ENCODE measurements at regions not wholly inside any gene's neighbourhood (a gene's known extent, or its start where the extent isn't known, plus 50 kb on each side); places are given as distances from the start of the nearest gene placed in this dataset.

GRCh38 chr7:19439517-19439916 is 269.3 kb downstream of the POLR1F start:
- no peak for DNase-seq

GRCh38 chr7:19437446-19437845 is 271.4 kb downstream of the POLR1F start:
- DNase-seq: no peak

- DNase-seq: no peak
These were observed 280.9 kb downstream of the POLR1F start for GRCh38 chr7:19427944-19428343.

- DNase-seq: no peak
These were observed 276.6 kb upstream of the FERD3L start for GRCh38 chr7:19421861-19422260.

- no peak for DNase-seq
These were observed 272.0 kb upstream of the FERD3L start for GRCh38 chr7:19417231-19417630.

GRCh38 chr7:19415123-19415522 is 269.9 kb upstream of the FERD3L start:
- DNase-seq: peak in 1 of 2 experiments; percentile 7

- no peak for DNase-seq
These were observed 268.3 kb upstream of the FERD3L start for GRCh38 chr7:19413443-19413965.

GRCh38 chr7:19410691-19411090 is 265.5 kb upstream of the FERD3L start:
- no peak for DNase-seq

- no peak for DNase-seq
These were observed 264.9 kb upstream of the FERD3L start for GRCh38 chr7:19410106-19410505.

GRCh38 chr7:19408706-19409220 is 263.5 kb upstream of the FERD3L start:
- no peak for DNase-seq

GRCh38 chr7:19407270-19407669 is 262.0 kb upstream of the FERD3L start:
- DNase-seq: no peak

- DNase-seq: no peak
These were observed 260.3 kb upstream of the FERD3L start for GRCh38 chr7:19405541-19405940.

- DNase-seq: no peak
These were observed 259.7 kb upstream of the FERD3L start for GRCh38 chr7:19404912-19405329.

- DNase-seq: no peak
These were observed 258.5 kb upstream of the FERD3L start for GRCh38 chr7:19403691-19404090.

GRCh38 chr7:19401461-19401860 is 256.2 kb upstream of the FERD3L start:
- DNase-seq: no peak

- no peak for DNase-seq
These were observed 255.6 kb upstream of the FERD3L start for GRCh38 chr7:19400758-19401254.

GRCh38 chr7:19397911-19398310 is 252.7 kb upstream of the FERD3L start:
- no peak for DNase-seq

GRCh38 chr7:19392246-19392645 is 247.0 kb upstream of the FERD3L start:
- no peak for DNase-seq

GRCh38 chr7:19390795-19391194 is 245.6 kb upstream of the FERD3L start:
- no peak for DNase-seq

GRCh38 chr7:19381321-19381720 is 236.1 kb upstream of the FERD3L start:
- no peak for DNase-seq

- DNase-seq: no peak
These were observed 233.1 kb upstream of the FERD3L start for GRCh38 chr7:19378345-19378714.

- DNase-seq: no peak
These were observed 232.6 kb upstream of the FERD3L start for GRCh38 chr7:19377611-19378344.

GRCh38 chr7:19376538-19376937 is 231.3 kb upstream of the FERD3L start:
- no peak for DNase-seq

GRCh38 chr7:19375976-19376375 is 230.8 kb upstream of the FERD3L start:
- DNase-seq: no peak

- DNase-seq: no peak
These were observed 228.1 kb upstream of the FERD3L start for GRCh38 chr7:19373334-19373733.
